Glomerular visceral epithelial cell (primary cell): ENCODE measurements at regions not wholly inside any gene's neighbourhood (a gene's known extent, or its start where the extent isn't known, plus 50 kb on each side); places are given as distances from the start of the nearest gene placed in this dataset.

Experiments
- DNase-seq: peaks from one replicate; pipeline ENCODE4 v3.0.0-alpha.2; 2016; ENCODE audit errors: extremely low spot score

GRCh38 chr2:160674146-160674750 lies 180.6 kb upstream of the RBMS1 start:
- peak; percentile 54 for DNase-seq

DNA sequence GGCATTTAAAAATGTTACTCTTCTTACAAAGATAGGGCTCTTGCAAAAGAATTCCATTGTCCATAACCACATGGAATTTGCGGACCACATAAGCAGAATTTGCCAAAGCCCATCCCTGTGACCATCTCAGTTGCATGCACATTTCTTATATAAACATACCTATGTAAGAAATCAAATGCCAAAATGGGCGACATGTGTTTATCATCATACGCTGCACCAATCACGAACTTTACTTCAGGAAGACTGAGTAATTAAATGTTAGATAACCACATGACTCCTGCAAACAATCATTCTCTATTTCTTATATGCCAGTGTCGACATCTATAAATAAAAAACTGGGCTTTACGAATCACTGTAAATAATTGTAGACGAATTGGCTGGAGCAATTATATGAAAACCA lies 186.1 kb upstream of the RBMS1 start:
- DNase-seq: no peak

DNA sequence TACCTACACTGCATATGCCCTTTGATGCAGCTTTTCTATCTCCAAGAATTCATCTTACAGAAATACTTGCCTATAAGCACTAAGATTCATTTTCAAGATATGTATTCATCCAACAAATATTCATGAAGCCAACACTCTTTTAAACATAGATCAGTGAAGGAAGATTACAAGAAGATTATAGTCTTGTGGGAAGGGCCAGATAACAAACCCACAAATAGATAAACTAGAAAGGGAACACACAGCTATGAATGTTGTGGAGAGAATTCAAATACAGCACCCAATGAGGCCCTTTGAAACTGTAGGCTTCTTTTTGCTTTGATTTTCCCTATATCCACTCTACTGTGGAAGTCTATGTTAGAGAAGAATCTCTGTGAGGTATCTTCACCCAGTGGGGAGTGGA lies 186.7 kb upstream of the RBMS1 start:
- no peak for DNase-seq

- DNase-seq: no peak
Observed at GRCh38 chr2:160680974-160681373, 187.4 kb upstream of the RBMS1 start.

GRCh38 chr2:160683206-160683605 lies 189.6 kb upstream of the RBMS1 start:
- DNase-seq: no peak

DNA sequence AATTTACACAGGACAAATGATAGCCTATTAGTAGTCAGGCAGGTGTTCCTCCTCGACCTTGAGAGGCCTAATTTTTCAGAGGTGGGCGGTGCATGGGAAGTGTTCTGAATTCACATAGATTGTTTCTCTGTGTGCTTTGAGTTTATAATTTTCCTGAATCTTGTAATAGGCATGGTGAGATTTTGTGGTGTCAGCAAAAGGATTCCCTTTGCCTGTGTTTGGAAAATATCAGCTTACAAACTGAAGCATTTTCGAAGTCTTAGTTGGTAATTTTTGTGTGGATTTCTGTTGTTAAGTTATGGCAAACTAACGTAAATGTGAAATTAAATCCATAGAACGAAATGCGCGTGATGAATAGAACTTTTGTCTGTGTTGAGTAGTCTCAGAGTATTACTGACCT lies 194.0 kb upstream of the RBMS1 start:
- no peak for DNase-seq

GRCh38 chr2:160689441-160689840 lies 195.8 kb upstream of the RBMS1 start:
- no peak for DNase-seq

- no peak for DNase-seq
Observed at GRCh38 chr2:160694221-160694620, 200.6 kb upstream of the RBMS1 start.

DNA sequence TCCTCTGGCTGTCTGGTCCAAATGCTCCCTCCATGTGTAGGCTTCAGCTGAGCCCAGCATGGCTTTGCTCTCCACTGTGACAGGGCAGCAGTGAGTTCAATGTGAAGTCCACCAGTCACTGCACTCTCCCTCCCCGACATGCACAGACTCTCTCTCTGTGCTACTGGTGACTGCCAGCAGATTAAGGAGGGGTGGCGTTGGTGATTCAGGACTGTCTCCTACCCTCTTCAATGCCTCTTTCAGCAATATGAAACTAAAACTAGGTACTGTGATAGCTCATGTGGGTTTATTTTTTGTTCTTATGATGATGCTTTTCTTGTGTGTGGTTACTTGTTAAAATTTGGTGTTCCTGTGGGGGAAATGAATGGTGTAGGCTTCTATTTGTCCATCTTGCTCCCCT lies 201.0 kb upstream of the RBMS1 start:
- no peak for DNase-seq

GRCh38 chr2:160695402-160696086 lies 201.9 kb upstream of the RBMS1 start:
- DNase-seq: no peak

GRCh38 chr2:160696087-160696452 lies 202.5 kb upstream of the RBMS1 start:
- no peak for DNase-seq

DNA sequence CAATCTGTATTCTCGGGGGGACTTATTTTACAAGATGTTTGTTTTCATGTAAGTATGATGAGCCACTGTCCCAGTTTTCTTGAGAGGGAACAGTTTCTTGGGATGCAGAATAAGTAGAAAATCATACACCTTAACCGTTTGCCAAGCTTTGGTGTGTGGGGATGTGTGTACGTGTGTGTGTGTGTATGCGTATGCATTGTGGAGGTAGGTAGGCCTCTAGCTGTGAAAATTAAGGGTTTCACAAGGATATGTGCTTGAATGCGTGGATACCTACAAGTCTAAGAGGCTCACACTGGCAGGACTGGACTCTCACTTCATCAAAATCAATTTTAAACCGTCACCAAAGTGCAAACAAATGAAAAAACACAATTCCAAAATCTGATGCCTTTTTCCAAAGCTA lies 204.2 kb upstream of the RBMS1 start:
- DNase-seq: no peak

- no peak for DNase-seq
Observed at GRCh38 chr2:160700021-160700814, 206.6 kb upstream of the RBMS1 start.

- no peak for DNase-seq
Observed at GRCh38 chr2:160701822-160702221, 208.2 kb upstream of the RBMS1 start.

DNA sequence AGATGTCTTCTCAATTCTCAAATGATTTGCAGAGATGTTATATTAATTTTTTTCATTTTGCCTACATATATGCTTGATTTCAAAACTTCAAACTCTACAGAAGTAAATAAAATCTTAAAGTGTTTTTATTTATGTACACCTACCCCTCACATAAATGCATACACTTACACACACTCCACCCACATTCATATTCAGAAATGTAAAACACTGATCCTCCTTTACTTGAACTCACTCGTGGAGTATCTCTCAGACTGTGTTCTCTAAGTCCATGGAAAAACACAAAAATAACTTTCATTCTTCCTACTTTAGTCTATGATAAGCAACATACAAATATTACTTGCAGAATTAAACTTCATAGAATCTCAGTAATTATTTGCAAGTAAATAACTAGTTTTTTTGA lies 209.1 kb upstream of the RBMS1 start:
- DNase-seq: no peak

- DNase-seq: no peak
Observed at GRCh38 chr2:160703648-160704585, 210.3 kb upstream of the RBMS1 start.

GRCh38 chr2:160715428-160715827 lies 221.8 kb upstream of the RBMS1 start:
- DNase-seq: no peak

DNA sequence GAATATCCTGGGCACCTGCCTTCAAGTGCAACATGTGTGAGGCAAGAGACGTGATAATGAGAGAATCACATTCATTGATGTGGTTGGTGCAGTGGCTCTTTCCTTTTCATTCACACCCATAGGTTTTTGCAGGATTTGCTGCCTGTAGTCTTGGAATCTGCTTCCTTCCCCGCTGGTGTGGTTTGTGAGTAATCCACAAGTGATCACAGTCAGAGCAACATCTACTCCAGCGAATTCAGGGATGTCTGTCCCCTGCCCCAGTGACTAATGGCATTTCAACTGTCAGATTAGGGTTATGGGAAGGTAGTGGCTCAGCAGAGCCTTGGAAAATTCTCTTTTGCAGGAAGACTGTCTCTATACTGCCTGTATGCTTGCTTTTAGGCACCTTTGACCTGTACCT lies 225.5 kb upstream of the RBMS1 start:
- DNase-seq: peak; percentile 66

DNA sequence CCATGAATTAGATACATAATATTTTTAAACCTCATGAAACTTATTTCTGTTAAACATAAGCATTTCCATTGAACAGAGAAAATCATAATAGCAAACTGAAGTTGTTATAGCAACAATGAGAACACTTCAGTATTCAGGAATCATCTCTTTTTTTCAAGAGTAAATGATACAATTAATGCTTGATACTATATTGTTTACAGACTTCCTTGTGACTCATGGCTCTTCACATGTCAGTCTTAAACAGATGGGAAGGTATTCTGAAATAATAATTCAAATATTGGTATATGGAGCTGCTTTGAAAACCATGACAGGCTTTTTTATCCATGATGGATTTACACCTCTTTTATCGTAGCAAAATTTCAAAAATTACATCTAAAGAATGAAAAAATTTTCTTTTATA lies 226.5 kb upstream of the RBMS1 start:
- DNase-seq: no peak

- DNase-seq: no peak
Observed at GRCh38 chr2:160721089-160722040, 227.8 kb upstream of the RBMS1 start.

- DNase-seq: no peak
Observed at GRCh38 chr2:160726046-160726445, 232.4 kb upstream of the RBMS1 start.
